ENCODE measurements at regions not wholly inside any gene's neighbourhood (a gene's known extent, or its start where the extent isn't known, plus 50 kb on each side); places are given as distances from the start of the nearest gene placed in this dataset.

GRCh38 chr5:113689647-113690046 is 176.2 kb downstream of the YTHDC2 start:
- ATAC-seq: no peak
- TF ChIP-seq RARB (CRISPR knock-in tag; IDR thresholded peaks at IDR 0.05) (no peak), CREB5 (CRISPR knock-in tag; IDR thresholded peaks at IDR 0.05; ENCODE audit: low read depth) (no peak), ISL1 (CRISPR knock-in tag; IDR thresholded peaks at IDR 0.05) (no peak), SNAI2 (CRISPR knock-in tag; IDR thresholded peaks at IDR 0.05) (no peak), GLIS3 (CRISPR knock-in tag; IDR thresholded peaks at IDR 0.05) (no peak), PATZ1 (CRISPR knock-in tag; IDR thresholded peaks at IDR 0.05; ENCODE audit: borderline replicate concordance) (no peak), PPARA (CRISPR knock-in tag; IDR thresholded peaks at IDR 0.05; ENCODE audit: borderline replicate concordance) (no peak), BACH2 (CRISPR knock-in tag; IDR thresholded peaks at IDR 0.05; ENCODE audit: borderline replicate concordance) (no peak), ZFP3 (CRISPR knock-in tag; IDR thresholded peaks at IDR 0.05) (no peak), ZNF565 (CRISPR knock-in tag; conservative IDR thresholded peaks at IDR 0.05; ENCODE audit: low read depth) (no peak), ZFP30 (CRISPR knock-in tag; IDR thresholded peaks at IDR 0.05) (no peak), ZNF8 (CRISPR knock-in tag; IDR thresholded peaks at IDR 0.05) (no peak), TCF4 (CRISPR knock-in tag; IDR thresholded peaks at IDR 0.05; ENCODE audit: borderline replicate concordance) (no peak), CSDC2 (CRISPR knock-in tag; IDR thresholded peaks at IDR 0.05) (no peak), ESRRG (CRISPR knock-in tag; IDR thresholded peaks at IDR 0.05) (no peak), ZNF70 (CRISPR knock-in tag; IDR thresholded peaks at IDR 0.05) (no peak), TOX (CRISPR knock-in tag; IDR thresholded peaks at IDR 0.05; ENCODE audit: borderline replicate concordance) (no peak), ARNTL (CRISPR knock-in tag; IDR thresholded peaks at IDR 0.05; ENCODE audit: borderline replicate concordance, low read depth) (no peak)
- TF ChIP-seq, protein P1, sequence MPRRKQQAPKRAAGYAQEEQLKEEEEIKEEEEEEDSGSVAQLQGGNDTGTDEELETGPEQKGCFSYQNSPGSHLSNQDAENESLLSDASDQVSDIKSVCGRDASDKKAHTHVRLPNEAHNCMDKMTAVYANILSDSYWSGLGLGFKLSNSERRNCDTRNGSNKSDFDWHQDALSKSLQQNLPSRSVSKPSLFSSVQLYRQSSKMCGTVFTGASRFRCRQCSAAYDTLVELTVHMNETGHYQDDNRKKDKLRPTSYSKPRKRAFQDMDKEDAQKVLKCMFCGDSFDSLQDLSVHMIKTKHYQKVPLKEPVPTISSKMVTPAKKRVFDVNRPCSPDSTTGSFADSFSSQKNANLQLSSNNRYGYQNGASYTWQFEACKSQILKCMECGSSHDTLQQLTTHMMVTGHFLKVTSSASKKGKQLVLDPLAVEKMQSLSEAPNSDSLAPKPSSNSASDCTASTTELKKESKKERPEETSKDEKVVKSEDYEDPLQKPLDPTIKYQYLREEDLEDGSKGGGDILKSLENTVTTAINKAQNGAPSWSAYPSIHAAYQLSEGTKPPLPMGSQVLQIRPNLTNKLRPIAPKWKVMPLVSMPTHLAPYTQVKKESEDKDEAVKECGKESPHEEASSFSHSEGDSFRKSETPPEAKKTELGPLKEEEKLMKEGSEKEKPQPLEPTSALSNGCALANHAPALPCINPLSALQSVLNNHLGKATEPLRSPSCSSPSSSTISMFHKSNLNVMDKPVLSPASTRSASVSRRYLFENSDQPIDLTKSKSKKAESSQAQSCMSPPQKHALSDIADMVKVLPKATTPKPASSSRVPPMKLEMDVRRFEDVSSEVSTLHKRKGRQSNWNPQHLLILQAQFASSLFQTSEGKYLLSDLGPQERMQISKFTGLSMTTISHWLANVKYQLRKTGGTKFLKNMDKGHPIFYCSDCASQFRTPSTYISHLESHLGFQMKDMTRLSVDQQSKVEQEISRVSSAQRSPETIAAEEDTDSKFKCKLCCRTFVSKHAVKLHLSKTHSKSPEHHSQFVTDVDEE (CRISPR knock-in tag; IDR thresholded peaks at IDR 0.05): no peak
- TF ChIP-seq, protein P2, sequence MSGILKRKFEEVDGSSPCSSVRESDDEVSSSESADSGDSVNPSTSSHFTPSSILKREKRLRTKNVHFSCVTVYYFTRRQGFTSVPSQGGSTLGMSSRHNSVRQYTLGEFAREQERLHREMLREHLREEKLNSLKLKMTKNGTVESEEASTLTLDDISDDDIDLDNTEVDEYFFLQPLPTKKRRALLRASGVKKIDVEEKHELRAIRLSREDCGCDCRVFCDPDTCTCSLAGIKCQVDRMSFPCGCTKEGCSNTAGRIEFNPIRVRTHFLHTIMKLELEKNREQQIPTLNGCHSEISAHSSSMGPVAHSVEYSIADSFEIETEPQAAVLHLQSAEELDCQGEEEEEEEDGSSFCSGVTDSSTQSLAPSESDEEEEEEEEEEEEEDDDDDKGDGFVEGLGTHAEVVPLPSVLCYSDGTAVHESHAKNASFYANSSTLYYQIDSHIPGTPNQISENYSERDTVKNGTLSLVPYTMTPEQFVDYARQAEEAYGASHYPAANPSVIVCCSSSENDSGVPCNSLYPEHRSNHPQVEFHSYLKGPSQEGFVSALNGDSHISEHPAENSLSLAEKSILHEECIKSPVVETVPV (CRISPR knock-in tag; IDR thresholded peaks at IDR 0.05): no peak

- TF ChIP-seq OSR1 (CRISPR knock-in tag; IDR thresholded peaks at IDR 0.05): no peak
- no peak for TF ChIP-seq ZC3H10 (CRISPR knock-in tag; IDR thresholded peaks at IDR 0.05)
- TF ChIP-seq ZNF70 (CRISPR knock-in tag; IDR thresholded peaks at IDR 0.05): no peak
- TF ChIP-seq BACH2 (CRISPR knock-in tag; IDR thresholded peaks at IDR 0.05; ENCODE audit: borderline replicate concordance): no peak
- no peak for TF ChIP-seq CREB5 (CRISPR knock-in tag; IDR thresholded peaks at IDR 0.05; ENCODE audit: low read depth)
- no peak for TF ChIP-seq ZFP30 (CRISPR knock-in tag; IDR thresholded peaks at IDR 0.05)
- TF ChIP-seq CSDC2 (CRISPR knock-in tag; IDR thresholded peaks at IDR 0.05): no peak
- no peak for TF ChIP-seq TCF4 (CRISPR knock-in tag; IDR thresholded peaks at IDR 0.05; ENCODE audit: borderline replicate concordance)
- no peak for TF ChIP-seq ZNF565 (CRISPR knock-in tag; conservative IDR thresholded peaks at IDR 0.05; ENCODE audit: low read depth)
- no peak for TF ChIP-seq ESRRG (CRISPR knock-in tag; IDR thresholded peaks at IDR 0.05)
- TF ChIP-seq TOX (CRISPR knock-in tag; IDR thresholded peaks at IDR 0.05; ENCODE audit: borderline replicate concordance): no peak
- no peak for ATAC-seq
These were observed 179.0 kb downstream of the YTHDC2 start for GRCh38 chr5:113692466-113692865.

Measured in SK-N-SH treated with all-trans-retinoic acid at 6 μM for 48 hours (cell line).